Keratinocyte (primary cell): ENCODE measurements at regions not wholly inside any gene's neighbourhood (a gene's known extent, or its start where the extent isn't known, plus 50 kb on each side); places are given as distances from the start of the nearest gene placed in this dataset.

ENCODE experiments used
- DNase-seq: peaks from one replicate; pipeline ENCODE4 v3.0.0-alpha.2; 2011; ENCODE audit warnings: low read depth, missing footprints, low spot score
- FAIRE-seq: peaks from 2 replicates; lab custom pipeline; 2011; peaks lifted over from hg19 to GRCh38; lab: Jason Lieb, UNC
- H2AFZ ChIP-seq: 2 replicates; pipeline ENCODE4 v1.6.0; 2012; ENCODE audit warnings: low read length, control low read depth, inconsistent platforms; ENCODE audit not compliant: control insufficient read depth
- H3K27ac ChIP-seq: 2 replicates; pipeline ENCODE4 v1.5.1; 2011; ENCODE audit warnings: low read length; ENCODE audit not compliant: control insufficient read depth, insufficient read depth
- H3K27me3 ChIP-seq: 3 replicates; pipeline ENCODE4 v1.6.0; 2011; ENCODE audit warnings: low read length; ENCODE audit not compliant: control insufficient read depth, insufficient read depth; ENCODE audit errors: extremely low read depth
- H3K36me3 ChIP-seq, 2 experiments: 2 replicates in 1 of 2; 3 replicates in 1 of 2; pipeline ENCODE4 v1.5.1; 2011; ENCODE audit warnings: low read length in 2 of 2, mild to moderate bottlenecking in 1 of 2; ENCODE audit not compliant: control insufficient read depth in 2 of 2, insufficient read depth in 2 of 2; ENCODE audit errors: extremely low read depth in 1 of 2
- H3K4me1 ChIP-seq: 3 replicates; pipeline ENCODE4 v1.5.1; 2011; ENCODE audit warnings: low read length; ENCODE audit not compliant: control insufficient read depth, insufficient read depth; ENCODE audit errors: extremely low read depth
- H3K4me2 ChIP-seq: 3 replicates; pipeline ENCODE4 v1.6.0; 2011; ENCODE audit warnings: low read depth, low read length; ENCODE audit not compliant: control insufficient read depth, insufficient read depth; ENCODE audit errors: extremely low read depth
- H3K4me3 ChIP-seq, 3 experiments: fragments of 200-600 bp in 1 of 3; sonication (generic) in 1 of 3; 2 replicates in 2 of 3; 3 replicates in 1 of 3; pipeline ENCODE4 v1.5.1; 2011 to 2016; ENCODE audit warnings: low read length in 3 of 3, mild to moderate bottlenecking in 3 of 3, control low read depth in 2 of 3, inconsistent platforms in 1 of 3, low read depth in 1 of 3, mixed read lengths in 1 of 3, mixed run types in 1 of 3, moderate library complexity in 1 of 3; ENCODE audit not compliant: control insufficient read depth in 2 of 3, insufficient read depth in 2 of 3; ENCODE audit errors: extremely low read depth in 1 of 3
- H3K79me2 ChIP-seq: 2 replicates; pipeline ENCODE4 v1.6.0; 2012; ENCODE audit warnings: low read length; ENCODE audit not compliant: control insufficient read depth, insufficient read depth
- H3K9ac ChIP-seq: 3 replicates; pipeline ENCODE4 v1.6.0; 2011; ENCODE audit warnings: low read length; ENCODE audit not compliant: control insufficient read depth, insufficient read depth; ENCODE audit errors: extremely low read depth
- H3K9me1 ChIP-seq: 3 replicates; pipeline ENCODE4 v1.6.0; 2011; ENCODE audit warnings: low read length; ENCODE audit not compliant: control insufficient read depth, insufficient read depth; ENCODE audit errors: extremely low read depth
- H3K9me3 ChIP-seq: 2 replicates; pipeline ENCODE4 v1.5.1; 2012; ENCODE audit warnings: low read depth, low read length; ENCODE audit not compliant: control insufficient read depth
- H4K20me1 ChIP-seq: 3 replicates; pipeline ENCODE4 v1.6.0; 2011; ENCODE audit warnings: low read length; ENCODE audit not compliant: control insufficient read depth, insufficient read depth; ENCODE audit errors: extremely low read depth
- EZH2 ChIP-seq: IDR thresholded peaks from one replicate; pipeline ENCODE4 v1.6.1; 2012; ENCODE audit warnings: inconsistent platforms, mild to moderate bottlenecking, low read length, moderate library complexity
- dilution Hi-C: fragments of 300-500 bp; cut with MboI; formaldehyde crosslinking; loops from one replicate; pipeline ENCODE4 v1.7.0; 2020; ENCODE audit warnings: low sequenced_read_pairs; ENCODE audit not compliant: extremely low pct_ligation_motif_present
- TF ChIP-seq, protein P1 (sequence below), 3 experiments: IDR thresholded peaks in 1 of 3; conservative IDR thresholded peaks in 1 of 3; optimal IDR thresholded peaks in 1 of 3; 2 replicates in 2 of 3; 3 replicates in 1 of 3; pipeline versions ENCODE3 to v1.5.1; 2011; ENCODE audit warnings: low read length in 3 of 3, mild to moderate bottlenecking in 3 of 3, moderate library complexity in 2 of 3, control low read depth in 1 of 3, inconsistent platforms in 1 of 3; ENCODE audit not compliant: insufficient read depth in 2 of 3; ENCODE audit errors: extremely low read depth in 1 of 3

DNA sequence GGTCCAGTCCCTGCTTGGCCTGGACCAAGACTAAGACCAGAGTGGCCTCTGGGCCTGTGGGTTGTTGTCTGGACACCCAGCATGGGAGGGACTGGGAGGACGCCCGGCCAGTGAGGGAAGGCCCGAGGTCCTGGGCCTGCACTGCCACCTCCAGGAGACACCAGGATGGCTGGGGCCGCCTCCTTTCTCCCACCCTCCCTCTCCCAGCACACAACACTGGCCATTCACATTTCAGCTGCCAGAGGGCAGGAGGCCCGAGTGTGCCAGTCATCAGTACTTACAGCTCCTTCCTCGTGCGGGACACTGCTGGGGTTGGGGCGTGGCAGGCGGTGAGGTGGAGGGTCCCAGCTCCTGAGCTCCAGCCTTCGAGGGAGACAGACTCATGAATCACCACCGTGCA, 133.5 kb downstream of the ASB1 start:
- no peaks in the 10 kb centered on the region for H3K36me3 ChIP-seq
- H3K79me2 ChIP-seq: no peaks in the 10 kb centered on the region
- H3K27me3 ChIP-seq: peaks cover 7% of the 10 kb centered on the region
- no peak overlapping the region for H3K4me3 ChIP-seq
- TF ChIP-seq, protein P1, sequence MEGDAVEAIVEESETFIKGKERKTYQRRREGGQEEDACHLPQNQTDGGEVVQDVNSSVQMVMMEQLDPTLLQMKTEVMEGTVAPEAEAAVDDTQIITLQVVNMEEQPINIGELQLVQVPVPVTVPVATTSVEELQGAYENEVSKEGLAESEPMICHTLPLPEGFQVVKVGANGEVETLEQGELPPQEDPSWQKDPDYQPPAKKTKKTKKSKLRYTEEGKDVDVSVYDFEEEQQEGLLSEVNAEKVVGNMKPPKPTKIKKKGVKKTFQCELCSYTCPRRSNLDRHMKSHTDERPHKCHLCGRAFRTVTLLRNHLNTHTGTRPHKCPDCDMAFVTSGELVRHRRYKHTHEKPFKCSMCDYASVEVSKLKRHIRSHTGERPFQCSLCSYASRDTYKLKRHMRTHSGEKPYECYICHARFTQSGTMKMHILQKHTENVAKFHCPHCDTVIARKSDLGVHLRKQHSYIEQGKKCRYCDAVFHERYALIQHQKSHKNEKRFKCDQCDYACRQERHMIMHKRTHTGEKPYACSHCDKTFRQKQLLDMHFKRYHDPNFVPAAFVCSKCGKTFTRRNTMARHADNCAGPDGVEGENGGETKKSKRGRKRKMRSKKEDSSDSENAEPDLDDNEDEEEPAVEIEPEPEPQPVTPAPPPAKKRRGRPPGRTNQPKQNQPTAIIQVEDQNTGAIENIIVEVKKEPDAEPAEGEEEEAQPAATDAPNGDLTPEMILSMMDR (optimal IDR thresholded peaks at IDR 0.05 in 1 of 3, IDR thresholded peaks at IDR 0.05 in 1 of 3, conservative IDR thresholded peaks at IDR 0.05 in 1 of 3; ENCODE audit: extremely low read depth in 1 of 3, insufficient read depth in 2 of 3, low read length in 3 of 3): no peak
- TF ChIP-seq EZH2: no peak
- H3K9ac ChIP-seq: no peak overlapping the region
- no peak overlapping the region for H2AFZ ChIP-seq
- H3K4me2 ChIP-seq: no peak overlapping the region
- H3K4me1 ChIP-seq: no peaks in the 10 kb centered on the region
- no peaks in the 10 kb centered on the region for H3K9me3 ChIP-seq
- dilution Hi-C loops: no loop called here
- no peaks in the 10 kb centered on the region for H4K20me1 ChIP-seq
- FAIRE-seq (no peak), DNase-seq (no peak)
- H3K9me1 ChIP-seq: no peaks in the 10 kb centered on the region
- H3K27ac ChIP-seq: no peak overlapping the region

DNA sequence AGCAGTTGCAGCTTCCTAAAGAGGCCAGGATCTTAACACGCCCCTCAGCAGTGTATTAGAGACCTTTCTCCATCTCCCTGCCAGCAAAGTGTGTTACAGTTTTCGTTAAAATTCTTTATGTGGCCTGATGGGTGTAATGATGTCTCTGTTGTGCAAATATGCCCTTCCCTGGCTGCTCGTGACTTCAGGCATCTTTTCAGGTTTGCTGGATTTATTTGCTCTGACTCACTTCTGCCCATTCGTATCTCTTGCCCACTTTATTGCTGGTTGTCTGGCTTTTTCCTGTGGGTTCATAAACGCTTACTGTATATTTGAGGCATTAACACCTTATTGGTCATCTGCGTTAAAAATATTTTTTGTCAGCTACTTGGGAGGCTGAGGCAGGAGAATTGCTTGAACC, 134.5 kb downstream of the ASB1 start:
- dilution Hi-C loops: no loop called here
- H3K79me2 ChIP-seq: no peaks in the 10 kb centered on the region
- no peaks in the 10 kb centered on the region for H3K36me3 ChIP-seq
- no peak overlapping the region for H3K4me2 ChIP-seq
- FAIRE-seq (no peak), DNase-seq (no peak)
- peaks cover 7% of the 10 kb centered on the region for H3K27me3 ChIP-seq
- no peak overlapping the region for H3K4me3 ChIP-seq
- H3K9ac ChIP-seq: no peak overlapping the region
- H3K4me1 ChIP-seq: no peaks in the 10 kb centered on the region
- H4K20me1 ChIP-seq: no peaks in the 10 kb centered on the region
- H2AFZ ChIP-seq: no peak overlapping the region
- H3K27ac ChIP-seq: no peak overlapping the region
- H3K9me1 ChIP-seq: no peaks in the 10 kb centered on the region
- no peak for TF ChIP-seq EZH2
- TF ChIP-seq, protein P1 (optimal IDR thresholded peaks at IDR 0.05 in 1 of 3, IDR thresholded peaks at IDR 0.05 in 1 of 3, conservative IDR thresholded peaks at IDR 0.05 in 1 of 3; ENCODE audit: extremely low read depth in 1 of 3, insufficient read depth in 2 of 3, low read length in 3 of 3): no peak
- no peaks in the 10 kb centered on the region for H3K9me3 ChIP-seq
